DMS153 treated with DMSO at 0.1 percent for 48 hours (cell line): ENCODE measurements at regions not wholly inside any gene's neighbourhood (a gene's known extent, or its start where the extent isn't known, plus 50 kb on each side); places are given as distances from the start of the nearest gene placed in this dataset.
A peak's percentile ranks its signal among the peaks of the same experiment; 100 is the strongest.

Experiments
- DNase-seq: peaks from one replicate; lab custom pipeline; 2025; ENCODE audit not compliant: unreplicated experiment; lab: John Stamatoyannopoulos, UW

DNA sequence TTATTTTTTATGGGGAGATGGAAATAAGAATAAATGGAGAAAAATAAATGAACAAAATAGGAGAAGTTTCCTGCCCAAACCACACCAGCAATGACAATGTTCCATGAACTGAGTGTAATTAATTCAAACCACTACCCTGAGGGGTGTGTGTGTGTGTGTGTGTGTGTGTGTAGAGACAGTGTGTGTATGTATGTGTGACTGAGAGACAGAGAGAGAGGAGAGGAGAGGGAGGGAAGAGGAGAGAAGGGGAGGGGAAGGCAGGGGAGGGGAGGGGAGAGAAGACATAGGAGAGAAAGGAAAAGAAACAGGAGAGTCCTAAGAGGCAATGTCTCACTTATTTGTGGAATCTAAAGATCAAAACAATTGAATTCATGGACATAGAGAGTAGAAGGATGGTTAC is 65.0 kb upstream of the POU2AF1 start:
- DNase-seq: no peak

DNA sequence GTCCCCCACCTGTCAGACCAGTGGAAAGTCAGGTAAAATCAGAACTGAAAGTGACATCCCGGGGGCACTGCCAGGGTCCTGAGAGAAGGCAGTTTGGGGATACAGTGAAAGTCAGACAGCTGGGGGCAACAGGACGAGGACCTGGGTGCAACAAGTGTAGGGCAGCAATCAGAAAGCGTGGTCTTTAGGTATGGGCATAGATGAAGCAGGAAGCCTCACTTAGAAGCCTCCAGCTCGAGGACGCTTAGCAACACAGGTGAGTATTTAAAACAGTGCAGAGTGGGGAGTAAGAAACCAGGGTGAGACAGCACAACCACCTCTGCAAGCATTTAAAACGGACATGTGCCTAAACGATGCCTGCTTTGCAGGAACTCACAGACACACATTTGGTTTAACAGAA is 64.6 kb upstream of the POU2AF1 start:
- peak; percentile 48 for DNase-seq

DNA sequence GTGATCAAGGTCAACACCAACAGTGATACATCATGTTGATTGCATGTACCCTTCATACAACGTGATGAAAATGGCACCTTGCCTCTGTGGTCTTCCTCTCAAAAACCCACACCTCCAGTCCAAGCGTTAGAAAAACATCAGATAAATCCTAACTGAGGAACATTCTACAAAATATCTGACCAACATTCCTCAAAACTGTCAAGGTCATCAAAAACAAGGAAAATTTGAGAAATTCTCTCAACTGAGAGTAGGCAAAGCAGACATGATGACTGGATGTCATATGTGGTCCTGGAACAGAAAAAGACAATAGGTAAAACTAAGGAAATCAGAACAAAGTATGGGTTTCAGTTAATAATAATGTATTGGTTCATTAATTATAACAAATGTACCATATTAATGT is 64.0 kb upstream of the POU2AF1 start:
- DNase-seq: no peak

DNA sequence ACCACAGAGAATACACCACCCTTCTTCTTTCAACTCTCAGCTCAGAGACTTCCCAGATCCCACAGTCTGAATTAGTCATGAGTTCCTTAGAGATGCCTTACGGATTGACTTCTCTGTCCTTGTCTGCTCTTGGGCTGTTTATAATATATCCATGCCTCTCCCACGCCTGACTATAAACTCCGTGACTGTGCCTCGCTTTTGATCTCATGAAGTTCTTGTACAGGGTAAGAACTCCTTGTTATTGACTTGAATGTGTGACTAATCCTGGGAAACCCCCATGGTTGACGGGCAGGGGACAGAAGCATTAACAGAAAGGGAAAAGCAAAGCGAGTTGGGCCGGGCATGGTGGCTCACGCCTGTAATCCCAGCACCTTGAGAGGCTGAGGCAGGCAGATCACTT is 62.4 kb upstream of the POU2AF1 start:
- no peak for DNase-seq

DNA sequence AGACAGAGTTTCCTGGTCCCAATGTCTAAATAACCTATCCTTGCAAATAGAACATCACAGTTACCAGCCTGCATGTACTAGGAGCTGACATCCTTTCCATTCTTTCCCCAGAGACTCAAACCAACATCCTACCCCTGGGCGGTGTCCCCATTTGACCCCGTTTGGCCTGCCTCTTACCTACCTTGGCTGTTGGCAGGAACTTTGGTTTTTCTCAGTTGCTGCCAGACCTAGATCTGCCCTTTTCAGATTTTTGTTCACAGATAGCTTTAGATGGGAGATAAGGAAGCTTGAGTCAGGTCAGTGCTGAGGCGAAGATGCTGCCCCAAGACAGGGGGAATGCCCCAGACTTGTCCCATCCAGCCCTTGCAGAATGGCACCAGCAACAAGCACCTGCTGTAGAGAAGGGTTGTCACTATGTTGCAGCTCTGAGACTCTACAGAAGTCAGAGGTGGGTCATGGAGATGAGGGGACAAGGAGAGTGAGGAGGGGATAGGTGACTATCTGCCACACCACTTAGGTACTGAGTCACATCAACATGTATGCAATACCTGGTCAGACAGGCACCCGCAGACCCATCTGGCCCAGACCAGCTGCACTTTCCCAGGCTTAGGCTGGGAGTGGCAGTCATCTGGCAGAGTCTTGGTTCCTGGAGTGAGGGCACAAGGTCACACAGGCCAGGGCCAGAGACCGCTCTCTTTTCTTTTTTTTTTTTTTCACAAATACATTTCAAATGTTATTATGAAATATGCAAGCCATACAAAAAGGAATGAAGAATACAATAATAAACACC is 61.5 kb upstream of the POU2AF1 start:
- no peak for DNase-seq

DNA sequence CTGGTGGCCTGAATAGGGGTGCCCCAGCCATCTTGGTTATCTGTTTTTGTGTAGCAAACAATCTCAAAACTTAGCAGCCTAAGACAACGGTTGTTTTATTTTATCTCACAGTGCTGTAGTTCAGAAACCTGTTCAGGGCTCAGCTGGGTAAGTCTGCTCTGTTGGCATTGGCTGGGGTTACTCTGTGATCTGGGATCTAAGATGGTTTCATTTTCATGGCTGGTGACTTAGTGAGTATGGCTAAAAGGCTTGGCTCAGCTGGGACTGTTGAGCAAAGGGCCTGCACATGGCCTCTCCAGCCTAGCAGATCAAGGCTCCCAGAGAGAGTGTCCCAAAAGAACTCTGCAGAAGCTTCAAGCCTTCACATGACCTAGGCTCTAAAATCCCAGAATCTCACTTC is 60.8 kb upstream of the POU2AF1 start:
- DNase-seq: no peak

DNA sequence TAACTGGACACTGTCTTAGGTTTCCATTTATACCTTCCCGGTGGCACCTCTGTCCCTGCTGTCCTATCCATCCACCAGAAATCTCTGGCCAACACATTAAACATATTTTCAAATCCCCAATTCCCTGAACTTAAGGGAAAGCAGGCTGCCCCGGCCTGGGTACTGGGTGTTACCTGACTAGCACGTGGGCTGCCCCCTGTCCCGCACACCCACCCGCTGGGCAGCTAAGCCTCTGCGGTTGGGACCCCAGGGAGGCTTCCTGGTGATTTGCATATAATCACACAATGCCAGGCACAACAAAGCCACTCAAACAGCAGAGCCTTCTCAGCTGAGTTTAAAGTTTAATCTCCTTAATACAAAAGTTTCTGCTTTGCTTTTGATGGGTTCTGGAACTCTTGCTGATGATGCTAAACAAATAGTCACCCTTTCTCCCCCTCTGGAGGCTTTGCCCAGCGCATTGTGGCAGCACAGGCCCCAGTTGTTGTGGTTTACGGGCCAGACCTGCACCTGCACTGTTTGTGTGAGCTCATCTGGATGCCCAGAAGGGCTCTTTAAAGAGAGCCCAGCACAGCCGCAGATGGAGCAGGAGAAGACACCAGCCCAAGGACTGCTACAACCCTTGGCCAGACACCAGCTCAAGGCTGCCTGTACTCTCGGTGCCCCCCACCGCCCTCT is 59.9 kb upstream of the POU2AF1 start:
- DNase-seq: no peak

DNA sequence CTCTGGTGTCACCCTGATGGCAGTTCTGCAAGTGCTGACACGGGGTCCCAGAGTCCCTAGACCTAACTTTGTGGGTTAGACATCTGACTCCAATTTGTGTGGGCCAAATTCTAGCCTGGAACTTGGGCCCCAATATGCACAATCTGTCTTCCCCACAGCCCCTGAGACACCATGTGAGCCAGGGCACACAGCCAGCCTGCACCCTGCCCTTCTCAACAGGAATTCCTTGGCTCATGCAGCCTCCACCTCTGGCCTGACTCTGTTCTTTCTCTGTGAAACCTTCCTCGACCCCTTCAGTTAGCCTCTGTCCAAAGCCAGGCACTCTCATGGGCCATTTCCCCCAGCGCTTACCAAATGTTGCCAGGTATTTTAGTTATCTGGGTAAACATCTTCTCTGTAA is 59.1 kb upstream of the POU2AF1 start:
- DNase-seq: no peak

DNA sequence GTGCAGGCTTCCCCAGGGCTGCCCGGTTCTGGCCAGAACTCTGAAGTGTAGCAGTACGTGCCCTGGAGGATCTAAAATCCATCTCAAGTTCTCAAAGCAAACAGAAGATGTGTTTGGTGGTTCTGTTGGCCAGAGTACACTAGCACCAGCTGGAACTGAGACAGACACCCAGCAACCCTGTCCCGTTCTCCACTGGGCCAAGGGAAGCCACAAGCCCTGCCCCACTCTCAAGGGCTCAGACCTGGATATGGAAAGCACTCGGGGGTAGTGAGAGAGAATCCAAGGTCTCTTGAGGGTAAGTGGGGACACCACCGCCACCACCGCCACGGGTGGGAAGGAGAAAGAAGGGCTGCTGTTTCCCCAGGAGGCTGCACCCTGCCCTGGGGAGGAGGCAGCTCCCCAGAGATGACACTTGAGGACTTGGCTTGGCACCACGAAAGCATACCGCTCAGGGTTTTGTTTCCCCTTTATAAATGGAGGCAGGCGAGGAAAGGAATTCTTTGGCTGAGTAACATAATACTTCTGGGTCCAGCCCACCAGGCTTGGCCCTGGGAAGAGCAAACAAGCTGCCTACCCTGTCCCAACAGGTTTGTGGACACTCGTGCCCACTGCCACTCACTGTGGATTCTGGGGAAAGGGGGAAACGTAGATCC is 56.1 kb upstream of the POU2AF1 start:
- DNase-seq: peak; percentile 55

DNA sequence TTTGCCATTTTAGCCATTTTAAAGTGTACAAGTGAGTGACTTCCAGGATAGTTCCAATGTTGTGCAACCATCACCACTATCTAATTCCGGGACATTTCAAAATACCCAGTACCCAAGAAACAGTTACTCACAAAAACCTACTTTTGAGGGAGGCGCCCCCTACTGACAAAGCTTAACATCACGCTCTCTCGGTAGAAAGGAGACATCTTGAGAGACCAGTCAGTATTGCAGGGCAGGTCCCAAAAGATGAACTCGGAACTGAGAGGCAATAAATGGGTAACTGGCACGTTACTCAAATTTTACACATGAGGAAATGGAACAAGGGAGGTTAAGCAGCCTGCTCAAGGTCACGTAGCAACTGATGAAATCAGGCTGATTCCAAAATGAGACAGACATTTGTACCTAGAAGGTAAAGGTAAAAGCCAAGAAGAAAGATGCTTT is 50.0 kb upstream of the POU2AF1 start:
- no peak for DNase-seq
